GM23338 (cell line): ENCODE measurements at regions not wholly inside any gene's neighbourhood (a gene's known extent, or its start where the extent isn't known, plus 50 kb on each side); places are given as distances from the start of the nearest gene placed in this dataset.

Experiments used
- ATAC-seq: fragments of 200-7000 bp; cut with Tn5 transposase; 3 replicates; pipeline ENCODE4 v1.9.1; 2020
- DNase-seq: peaks from one replicate; pipeline ENCODE4 v3.0.0-alpha.2; 2015; ENCODE audit warnings: low spot score
- H2AFZ ChIP-seq: fragments of 200-600 bp; sonication (generic); 2 replicates; pipeline ENCODE4 v1.8.0; 2016; ENCODE audit warnings: antibody characterized with exemption, mild to moderate bottlenecking, moderate library complexity
- H3F3A ChIP-seq: fragments of 200-600 bp; sonication (generic); replicated peaks from 2 replicates; pipeline ENCODE4 v1.8.0; 2017; ENCODE audit warnings: antibody characterized with exemption, mixed run types, low read depth
- H3K27ac ChIP-seq: fragments of 200-600 bp; sonication (generic); 2 replicates; pipeline ENCODE4 v1.6.1; 2016; ENCODE audit warnings: low read depth
- H3K27me3 ChIP-seq: fragments of 200-600 bp; sonication (generic); 2 replicates; pipeline ENCODE4 v1.8.0; 2016; ENCODE audit warnings: mild to moderate bottlenecking, mixed run types, moderate library complexity; ENCODE audit not compliant: insufficient read depth
- H3K36me3 ChIP-seq: fragments of 200-600 bp; sonication (generic); 2 replicates; pipeline ENCODE4 v1.8.0; 2016; ENCODE audit warnings: mild to moderate bottlenecking; ENCODE audit not compliant: insufficient read depth
- H3K4me1 ChIP-seq: fragments of 200-600 bp; sonication (generic); 2 replicates; pipeline ENCODE4 v1.8.0; 2016; ENCODE audit warnings: mild to moderate bottlenecking, moderate library complexity; ENCODE audit not compliant: insufficient read depth
- H3K4me2 ChIP-seq: fragments of 200-600 bp; sonication (generic); 2 replicates; pipeline ENCODE4 v1.7.1; 2017; ENCODE audit warnings: mixed run types
- H3K4me3 ChIP-seq: fragments of 200-600 bp; sonication (generic); 2 replicates; pipeline ENCODE4 v1.6.1; 2016; ENCODE audit warnings: mixed run types
- H3K79me2 ChIP-seq: fragments of 200-600 bp; sonication (generic); replicated peaks from 2 replicates; pipeline ENCODE4 v1.8.0; 2017; ENCODE audit warnings: mild to moderate bottlenecking; ENCODE audit not compliant: insufficient read depth
- H3K9me2 ChIP-seq: fragments of 200-600 bp; sonication (generic); 2 replicates; pipeline ENCODE4 v1.8.0; 2017; ENCODE audit not compliant: insufficient read depth
- H4K20me1 ChIP-seq: fragments of 200-600 bp; sonication (generic); replicated peaks from 2 replicates; pipeline ENCODE4 v1.8.0; 2017; ENCODE audit warnings: mild to moderate bottlenecking; ENCODE audit not compliant: insufficient read depth
- H3K27ac Mint-ChIP-seq: 2 replicates; pipeline ENCODE4 v1.8.0; 2020; ENCODE audit warnings: inconsistent platforms, mild to moderate bottlenecking, moderate library complexity, mixed read lengths
- H3K27me3 Mint-ChIP-seq: 3 replicates; pipeline ENCODE4 v1.8.0; 2022; ENCODE audit warnings: low read depth, mild to moderate bottlenecking, moderate library complexity, mixed read lengths, inconsistent platforms; ENCODE audit not compliant: insufficient read depth, poor library complexity
- H3K36me3 Mint-ChIP-seq: 3 replicates; pipeline ENCODE4 v1.8.0; 2021; ENCODE audit warnings: low read depth, mild to moderate bottlenecking, inconsistent platforms, moderate library complexity, mixed read lengths
- H3K4me1 Mint-ChIP-seq: 3 replicates; pipeline ENCODE4 v1.8.0; 2020; ENCODE audit warnings: mild to moderate bottlenecking, inconsistent platforms, mixed read lengths
- H3K4me3 Mint-ChIP-seq: 3 replicates; pipeline ENCODE4 v1.8.0; 2021; ENCODE audit warnings: moderate library complexity, mild to moderate bottlenecking, inconsistent platforms, mixed read lengths
- H3K9me3 Mint-ChIP-seq: 3 replicates; pipeline ENCODE4 v1.8.0; 2020; ENCODE audit warnings: moderate library complexity, mild to moderate bottlenecking, inconsistent platforms, mixed read lengths
- CREB1 ChIP-seq: fragments of 250-450 bp; sonication (Bioruptor Pico); IDR thresholded peaks from 2 replicates; pipeline ENCODE4 v1.5.0; 2020; ENCODE audit warnings: low read depth, mild to moderate bottlenecking, moderate library complexity
- EZH2phosphoT487 ChIP-seq: fragments of 200-600 bp; sonication (generic); IDR thresholded peaks from one replicate; pipeline ENCODE4 v1.8.1; 2018; ENCODE audit warnings: antibody characterized with exemption; ENCODE audit not compliant: unreplicated experiment
- NANOG ChIP-seq: IDR thresholded peaks from 2 replicates; pipeline ENCODE4 v1.6.1; 2016; ENCODE audit warnings: antibody characterized with exemption, borderline replicate concordance
- POLR2AphosphoS5 ChIP-seq: IDR thresholded peaks from 2 replicates; pipeline ENCODE4 v1.6.1; 2016; ENCODE audit warnings: antibody characterized with exemption, low read depth
- STAT1 ChIP-seq: IDR thresholded peaks from one replicate; pipeline ENCODE4 v1.6.1; 2016; ENCODE audit warnings: antibody characterized with exemption; ENCODE audit not compliant: unreplicated experiment
- ZNF114 ChIP-seq: fragments of 250-450 bp; sonication (Bioruptor Pico); IDR thresholded peaks from 2 replicates; pipeline ENCODE4 v1.5.0; 2020; ENCODE audit warnings: mild to moderate bottlenecking, moderate library complexity
- ZNF331 ChIP-seq: fragments of 250-450 bp; sonication (Bioruptor Pico); IDR thresholded peaks from 2 replicates; pipeline ENCODE4 v1.5.0; 2020; ENCODE audit warnings: low read depth, mild to moderate bottlenecking, moderate library complexity
- TF ChIP-seq, protein P1 (sequence below): IDR thresholded peaks from 2 replicates; pipeline ENCODE4 v1.6.1; 2016; ENCODE audit warnings: antibody characterized with exemption
- TF ChIP-seq, protein P2 (sequence below): fragments of 250-450 bp; sonication (Bioruptor Pico); IDR thresholded peaks from 2 replicates; pipeline ENCODE4 v1.5.0; 2020; ENCODE audit warnings: mild to moderate bottlenecking, moderate library complexity
- TF ChIP-seq, protein P3 (sequence below), 2 experiments: fragments of 200-600 bp in 1 of 2; sonication (generic) in 1 of 2; conservative IDR thresholded peaks; 2 replicates each; pipeline versions ENCODE4 v1.5.1 to v1.6.1; 2016 to 2017; ENCODE audit warnings: antibody characterized with exemption in 2 of 2, low read depth in 2 of 2, mild to moderate bottlenecking in 2 of 2, moderate library complexity in 1 of 2
- TF ChIP-seq, protein P4 (sequence below): IDR thresholded peaks from one replicate; pipeline ENCODE4 v1.6.1; 2018; ENCODE audit warnings: antibody characterized with exemption; ENCODE audit not compliant: unreplicated experiment

DNA sequence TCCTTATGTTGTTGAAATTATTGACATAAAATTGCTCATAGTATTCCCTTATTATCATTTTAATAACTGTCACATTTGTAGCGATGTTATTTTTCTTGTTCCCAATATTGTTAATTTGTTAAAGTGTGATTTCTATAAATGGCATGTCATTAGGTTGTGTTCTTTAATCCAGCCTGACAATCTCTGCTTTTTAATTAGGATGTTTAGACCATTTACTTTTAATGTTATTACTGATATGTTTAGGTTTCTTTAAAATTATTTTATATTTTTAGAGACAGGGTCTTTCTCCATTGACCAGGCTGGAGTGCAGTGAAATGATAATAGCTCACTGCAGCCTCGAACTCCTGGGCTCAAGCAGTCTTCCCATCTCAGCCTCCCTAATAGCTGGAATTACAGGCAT, 408.5 kb downstream of the DLEU7 start (continued):
- TF ChIP-seq, protein P1, sequence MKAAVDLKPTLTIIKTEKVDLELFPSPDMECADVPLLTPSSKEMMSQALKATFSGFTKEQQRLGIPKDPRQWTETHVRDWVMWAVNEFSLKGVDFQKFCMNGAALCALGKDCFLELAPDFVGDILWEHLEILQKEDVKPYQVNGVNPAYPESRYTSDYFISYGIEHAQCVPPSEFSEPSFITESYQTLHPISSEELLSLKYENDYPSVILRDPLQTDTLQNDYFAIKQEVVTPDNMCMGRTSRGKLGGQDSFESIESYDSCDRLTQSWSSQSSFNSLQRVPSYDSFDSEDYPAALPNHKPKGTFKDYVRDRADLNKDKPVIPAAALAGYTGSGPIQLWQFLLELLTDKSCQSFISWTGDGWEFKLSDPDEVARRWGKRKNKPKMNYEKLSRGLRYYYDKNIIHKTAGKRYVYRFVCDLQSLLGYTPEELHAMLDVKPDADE: no peak
- no peak for TF ChIP-seq ZNF114 (CRISPR knock-in tag)
- TF ChIP-seq EZH2phosphoT487: no peak
- no peak for TF ChIP-seq CREB1 (CRISPR knock-in tag)

DNA sequence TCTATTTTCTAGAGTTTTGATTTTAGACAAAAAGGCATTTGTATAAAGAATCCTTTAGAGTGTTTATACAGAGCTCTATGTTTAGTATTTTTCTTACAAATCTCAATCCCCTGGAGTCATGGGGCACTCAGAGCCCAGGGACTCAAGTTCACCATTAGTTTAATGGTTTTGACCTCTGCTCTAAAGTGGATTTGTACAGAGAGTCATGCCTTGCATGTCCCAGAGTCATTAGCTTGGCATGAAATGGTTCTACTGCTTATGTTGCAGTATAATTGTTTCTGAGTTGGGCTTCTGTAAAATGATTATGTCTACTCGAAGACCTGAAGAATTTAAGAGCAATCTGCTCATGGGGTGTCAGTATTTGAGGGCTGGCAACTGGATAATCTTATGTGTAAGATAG, 406.2 kb downstream of the DLEU7 start:
- Histone ChIP-seq H3K4me3 (no peak overlapping the region), H3K27me3 (no peaks in the 10 kb centered on the region), H4K20me1 (no peaks in the 10 kb centered on the region), H3K4me1 (no peaks in the 10 kb centered on the region), H3K27ac (no peak overlapping the region), H3F3A (no peaks in the 10 kb centered on the region), H2AFZ (no peak overlapping the region), H3K9me2 (no peaks in the 10 kb centered on the region; the same call in 1 of the 2 replicates), H3K79me2 (no peaks in the 10 kb centered on the region), H3K4me2 (no peak overlapping the region), H3K36me3 (no peaks in the 10 kb centered on the region)
- no peak for DNase-seq
- H3K27me3 Mint-ChIP-seq: no peaks in the 10 kb centered on the region
- H3K4me1 Mint-ChIP-seq: peaks cover 3% of the 10 kb centered on the region; the same call in 1 of the 3 replicates
- no peak for ATAC-seq
- H3K36me3 Mint-ChIP-seq: no peaks in the 10 kb centered on the region
- H3K4me3 Mint-ChIP-seq: no peak overlapping the region
- H3K9me3 Mint-ChIP-seq: no peaks in the 10 kb centered on the region; the same call in 2 of the 3 replicates
- H3K27ac Mint-ChIP-seq: no peak overlapping the region
- TF ChIP-seq POLR2AphosphoS5 (no peak), NANOG (no peak), ZNF331 (CRISPR knock-in tag) (no peak), CREB1 (CRISPR knock-in tag) (no peak), ZNF114 (CRISPR knock-in tag) (no peak), STAT1 (no peak), EZH2phosphoT487 (no peak)
- TF ChIP-seq, protein P2, sequence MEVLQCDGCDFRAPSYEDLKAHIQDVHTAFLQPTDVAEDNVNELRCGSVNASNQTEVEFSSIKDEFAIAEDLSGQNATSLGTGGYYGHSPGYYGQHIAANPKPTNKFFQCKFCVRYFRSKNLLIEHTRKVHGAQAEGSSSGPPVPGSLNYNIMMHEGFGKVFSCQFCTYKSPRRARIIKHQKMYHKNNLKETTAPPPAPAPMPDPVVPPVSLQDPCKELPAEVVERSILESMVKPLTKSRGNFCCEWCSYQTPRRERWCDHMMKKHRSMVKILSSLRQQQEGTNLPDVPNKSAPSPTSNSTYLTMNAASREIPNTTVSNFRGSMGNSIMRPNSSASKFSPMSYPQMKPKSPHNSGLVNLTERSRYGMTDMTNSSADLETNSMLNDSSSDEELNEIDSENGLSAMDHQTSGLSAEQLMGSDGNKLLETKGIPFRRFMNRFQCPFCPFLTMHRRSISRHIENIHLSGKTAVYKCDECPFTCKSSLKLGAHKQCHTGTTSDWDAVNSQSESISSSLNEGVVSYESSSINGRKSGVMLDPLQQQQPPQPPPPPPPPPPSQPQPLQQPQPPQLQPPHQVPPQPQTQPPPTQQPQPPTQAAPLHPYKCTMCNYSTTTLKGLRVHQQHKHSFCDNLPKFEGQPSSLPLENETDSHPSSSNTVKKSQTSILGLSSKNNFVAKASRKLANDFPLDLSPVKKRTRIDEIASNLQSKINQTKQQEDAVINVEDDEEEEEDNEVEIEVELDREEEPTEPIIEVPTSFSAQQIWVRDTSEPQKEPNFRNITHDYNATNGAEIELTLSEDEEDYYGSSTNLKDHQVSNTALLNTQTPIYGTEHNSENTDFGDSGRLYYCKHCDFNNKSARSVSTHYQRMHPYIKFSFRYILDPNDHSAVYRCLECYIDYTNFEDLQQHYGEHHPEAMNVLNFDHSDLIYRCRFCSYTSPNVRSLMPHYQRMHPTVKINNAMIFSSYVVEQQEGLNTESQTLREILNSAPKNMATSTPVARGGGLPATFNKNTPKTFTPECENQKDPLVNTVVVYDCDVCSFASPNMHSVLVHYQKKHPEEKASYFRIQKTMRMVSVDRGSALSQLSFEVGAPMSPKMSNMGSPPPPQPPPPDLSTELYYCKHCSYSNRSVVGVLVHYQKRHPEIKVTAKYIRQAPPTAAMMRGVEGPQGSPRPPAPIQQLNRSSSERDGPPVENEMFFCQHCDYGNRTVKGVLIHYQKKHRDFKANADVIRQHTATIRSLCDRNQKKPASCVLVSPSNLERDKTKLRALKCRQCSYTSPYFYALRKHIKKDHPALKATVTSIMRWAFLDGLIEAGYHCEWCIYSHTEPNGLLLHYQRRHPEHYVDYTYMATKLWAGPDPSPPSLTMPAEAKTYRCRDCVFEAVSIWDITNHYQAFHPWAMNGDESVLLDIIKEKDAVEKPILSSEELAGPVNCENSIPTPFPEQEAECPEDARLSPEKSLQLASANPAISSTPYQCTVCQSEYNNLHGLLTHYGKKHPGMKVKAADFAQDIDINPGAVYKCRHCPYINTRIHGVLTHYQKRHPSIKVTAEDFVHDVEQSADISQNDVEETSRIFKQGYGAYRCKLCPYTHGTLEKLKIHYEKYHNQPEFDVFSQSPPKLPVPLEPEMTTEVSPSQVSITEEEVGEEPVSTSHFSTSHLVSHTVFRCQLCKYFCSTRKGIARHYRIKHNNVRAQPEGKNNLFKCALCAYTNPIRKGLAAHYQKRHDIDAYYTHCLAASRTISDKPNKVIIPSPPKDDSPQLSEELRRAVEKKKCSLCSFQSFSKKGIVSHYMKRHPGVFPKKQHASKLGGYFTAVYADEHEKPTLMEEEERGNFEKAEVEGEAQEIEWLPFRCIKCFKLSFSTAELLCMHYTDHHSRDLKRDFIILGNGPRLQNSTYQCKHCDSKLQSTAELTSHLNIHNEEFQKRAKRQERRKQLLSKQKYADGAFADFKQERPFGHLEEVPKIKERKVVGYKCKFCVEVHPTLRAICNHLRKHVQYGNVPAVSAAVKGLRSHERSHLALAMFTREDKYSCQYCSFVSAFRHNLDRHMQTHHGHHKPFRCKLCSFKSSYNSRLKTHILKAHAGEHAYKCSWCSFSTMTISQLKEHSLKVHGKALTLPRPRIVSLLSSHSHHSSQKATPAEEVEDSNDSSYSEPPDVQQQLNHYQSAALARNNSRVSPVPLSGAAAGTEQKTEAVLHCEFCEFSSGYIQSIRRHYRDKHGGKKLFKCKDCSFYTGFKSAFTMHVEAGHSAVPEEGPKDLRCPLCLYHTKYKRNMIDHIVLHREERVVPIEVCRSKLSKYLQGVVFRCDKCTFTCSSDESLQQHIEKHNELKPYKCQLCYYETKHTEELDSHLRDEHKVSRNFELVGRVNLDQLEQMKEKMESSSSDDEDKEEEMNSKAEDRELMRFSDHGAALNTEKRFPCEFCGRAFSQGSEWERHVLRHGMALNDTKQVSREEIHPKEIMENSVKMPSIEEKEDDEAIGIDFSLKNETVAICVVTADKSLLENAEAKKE (CRISPR knock-in tag): no peak
- TF ChIP-seq, protein P3, sequence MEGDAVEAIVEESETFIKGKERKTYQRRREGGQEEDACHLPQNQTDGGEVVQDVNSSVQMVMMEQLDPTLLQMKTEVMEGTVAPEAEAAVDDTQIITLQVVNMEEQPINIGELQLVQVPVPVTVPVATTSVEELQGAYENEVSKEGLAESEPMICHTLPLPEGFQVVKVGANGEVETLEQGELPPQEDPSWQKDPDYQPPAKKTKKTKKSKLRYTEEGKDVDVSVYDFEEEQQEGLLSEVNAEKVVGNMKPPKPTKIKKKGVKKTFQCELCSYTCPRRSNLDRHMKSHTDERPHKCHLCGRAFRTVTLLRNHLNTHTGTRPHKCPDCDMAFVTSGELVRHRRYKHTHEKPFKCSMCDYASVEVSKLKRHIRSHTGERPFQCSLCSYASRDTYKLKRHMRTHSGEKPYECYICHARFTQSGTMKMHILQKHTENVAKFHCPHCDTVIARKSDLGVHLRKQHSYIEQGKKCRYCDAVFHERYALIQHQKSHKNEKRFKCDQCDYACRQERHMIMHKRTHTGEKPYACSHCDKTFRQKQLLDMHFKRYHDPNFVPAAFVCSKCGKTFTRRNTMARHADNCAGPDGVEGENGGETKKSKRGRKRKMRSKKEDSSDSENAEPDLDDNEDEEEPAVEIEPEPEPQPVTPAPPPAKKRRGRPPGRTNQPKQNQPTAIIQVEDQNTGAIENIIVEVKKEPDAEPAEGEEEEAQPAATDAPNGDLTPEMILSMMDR (conservative IDR thresholded peaks at IDR 0.05; ENCODE audit: low read depth in 2 of 2): no peak
- TF ChIP-seq, protein P4, sequence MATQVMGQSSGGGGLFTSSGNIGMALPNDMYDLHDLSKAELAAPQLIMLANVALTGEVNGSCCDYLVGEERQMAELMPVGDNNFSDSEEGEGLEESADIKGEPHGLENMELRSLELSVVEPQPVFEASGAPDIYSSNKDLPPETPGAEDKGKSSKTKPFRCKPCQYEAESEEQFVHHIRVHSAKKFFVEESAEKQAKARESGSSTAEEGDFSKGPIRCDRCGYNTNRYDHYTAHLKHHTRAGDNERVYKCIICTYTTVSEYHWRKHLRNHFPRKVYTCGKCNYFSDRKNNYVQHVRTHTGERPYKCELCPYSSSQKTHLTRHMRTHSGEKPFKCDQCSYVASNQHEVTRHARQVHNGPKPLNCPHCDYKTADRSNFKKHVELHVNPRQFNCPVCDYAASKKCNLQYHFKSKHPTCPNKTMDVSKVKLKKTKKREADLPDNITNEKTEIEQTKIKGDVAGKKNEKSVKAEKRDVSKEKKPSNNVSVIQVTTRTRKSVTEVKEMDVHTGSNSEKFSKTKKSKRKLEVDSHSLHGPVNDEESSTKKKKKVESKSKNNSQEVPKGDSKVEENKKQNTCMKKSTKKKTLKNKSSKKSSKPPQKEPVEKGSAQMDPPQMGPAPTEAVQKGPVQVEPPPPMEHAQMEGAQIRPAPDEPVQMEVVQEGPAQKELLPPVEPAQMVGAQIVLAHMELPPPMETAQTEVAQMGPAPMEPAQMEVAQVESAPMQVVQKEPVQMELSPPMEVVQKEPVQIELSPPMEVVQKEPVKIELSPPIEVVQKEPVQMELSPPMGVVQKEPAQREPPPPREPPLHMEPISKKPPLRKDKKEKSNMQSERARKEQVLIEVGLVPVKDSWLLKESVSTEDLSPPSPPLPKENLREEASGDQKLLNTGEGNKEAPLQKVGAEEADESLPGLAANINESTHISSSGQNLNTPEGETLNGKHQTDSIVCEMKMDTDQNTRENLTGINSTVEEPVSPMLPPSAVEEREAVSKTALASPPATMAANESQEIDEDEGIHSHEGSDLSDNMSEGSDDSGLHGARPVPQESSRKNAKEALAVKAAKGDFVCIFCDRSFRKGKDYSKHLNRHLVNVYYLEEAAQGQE: no peak
- TF ChIP-seq, protein P1: no peak
